ENCODE measurements at regions not wholly inside any gene's neighbourhood (a gene's known extent, or its start where the extent isn't known, plus 50 kb on each side); places are given as distances from the start of the nearest gene placed in this dataset.

- FAIRE-seq: no peak
- ChIA-PET POLR2A (no interaction called here), CTCF (ENCODE audit: low intra/inter-chr PET ratio) (no interaction called here)
- H3K4me1 ChIP-seq (replicated peaks in 1 of 2; ENCODE audit: control insufficient read depth in 2 of 2, insufficient read depth in 2 of 2, low read length in 2 of 2): no peaks in the 10 kb centered on the region
- ATAC-seq: no peak
- H3K9me1 ChIP-seq (ENCODE audit: control insufficient read depth, insufficient read depth, low read length): no peaks in the 10 kb centered on the region
- H2AFZ ChIP-seq (ENCODE audit: low read depth, low read length): no peak overlapping the region
- H3K4me2 ChIP-seq (ENCODE audit: insufficient read depth, low read length): no peak overlapping the region
- H3K27ac ChIP-seq (ENCODE audit: extremely low read depth, low read depth, low read length): no peak overlapping the region
- in situ Hi-C loops (cut with MboI) (no loop called here), intact Hi-C loops (cut with micrococcal nuclease) (no loop called here)
- no peak overlapping the region for H3K4me3 ChIP-seq
- H4K20me1 ChIP-seq (replicated peaks; ENCODE audit: control insufficient read depth, insufficient read depth, low read length): no peaks in the 10 kb centered on the region
- no peaks in the 10 kb centered on the region for H3K9me3 ChIP-seq (replicated peaks; ENCODE audit: control insufficient read depth, insufficient read depth, low read depth, low read length)
- no peaks in the 10 kb centered on the region for H3K79me2 ChIP-seq (ENCODE audit: control insufficient read depth, insufficient read depth, low read length)
- no peak for DNase-seq (ENCODE audit: extremely low read depth in 1 of 4, low spot score in 3 of 4)
- H3K36me3 ChIP-seq (ENCODE audit: control insufficient read depth, insufficient read depth, low read length): no peaks in the 10 kb centered on the region
- TF ChIP-seq HMG20A (CRISPR knock-in tag; conservative IDR thresholded peaks at IDR 0.05) (no peak), ZNF639 (CRISPR knock-in tag; conservative IDR thresholded peaks at IDR 0.05 in 1 of 2, IDR thresholded peaks at IDR 0.05 in 1 of 2) (no peak), SMARCC2 (IDR thresholded peaks at IDR 0.05; ENCODE audit: low read depth) (no peak), NR2C2 (CRISPR knock-in tag; IDR thresholded peaks at IDR 0.05) (no peak), NR2C2 (tag; IDR thresholded peaks at IDR 0.05) (no peak)
- no peak overlapping the region for H3K9ac ChIP-seq (ENCODE audit: insufficient read depth in 1 of 2, low read depth in 2 of 2, low read length in 2 of 2)
- BruUV-seq (replicated peaks): no TSS peak
- no peaks in the 10 kb centered on the region for H3K27me3 ChIP-seq (ENCODE audit: control insufficient read depth in 2 of 2, insufficient read depth in 2 of 2, low read length in 2 of 2)
- WGBS (ENCODE audit: insufficient coverage, low coverage, missing lambda C conversion rate): 0% methylated on average over 4 of the region's 4 CpGs
These were observed 205.6 kb upstream of the EOLA2 start for GRCh38 chrX:150143721-150144440.

Data from K562 (cell line).